ENCODE measurements at regions not wholly inside any gene's neighbourhood (a gene's known extent, or its start where the extent isn't known, plus 50 kb on each side); places are given as distances from the start of the nearest gene placed in this dataset.

DNA sequence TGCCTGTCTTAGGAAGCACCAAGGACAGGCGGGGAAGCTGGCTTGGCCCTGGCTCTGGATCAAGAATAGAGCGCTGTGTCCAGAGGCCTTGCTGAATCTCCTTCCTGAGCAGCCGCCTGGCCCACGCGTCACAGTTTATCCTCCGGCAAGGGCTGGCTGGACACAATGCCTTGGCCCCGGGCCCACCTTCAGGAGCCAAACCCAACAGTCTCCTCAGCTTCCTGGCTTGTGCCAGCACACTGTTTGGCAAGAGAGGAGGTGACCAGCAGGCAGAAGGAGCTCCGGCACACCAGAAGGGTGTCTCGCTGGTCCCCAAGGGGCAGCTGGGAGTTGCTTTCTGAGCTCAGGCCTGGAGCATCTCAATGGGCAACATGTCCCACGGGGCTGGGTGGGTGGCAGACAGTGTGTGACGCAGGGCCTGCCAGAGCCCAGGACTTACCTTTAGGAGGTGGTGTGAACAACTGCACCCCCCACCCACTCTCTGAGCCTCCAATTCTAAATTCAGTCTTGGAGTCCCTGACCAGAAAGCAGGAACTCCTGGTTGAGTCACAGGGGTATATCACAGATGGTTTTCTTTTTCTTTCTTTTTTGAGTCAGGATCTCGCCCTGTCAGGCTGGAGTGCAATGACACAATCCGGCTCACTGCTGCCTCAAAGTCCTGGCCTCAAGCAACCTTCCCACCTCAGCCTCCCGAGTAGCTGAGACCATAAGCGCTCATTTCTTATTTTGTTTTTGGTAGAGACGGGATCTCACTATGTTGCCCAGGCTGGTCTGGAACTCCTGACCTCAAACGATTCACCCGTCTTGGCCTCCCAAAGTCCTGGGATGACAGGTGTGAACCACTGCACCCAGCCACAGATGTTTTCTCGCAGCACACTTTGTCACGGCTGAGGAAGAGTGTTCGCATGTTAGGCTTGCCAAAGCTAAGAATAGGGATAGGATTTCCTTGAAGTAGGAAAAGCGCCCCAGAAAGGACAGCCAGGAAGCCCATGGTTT, 361.2 kb downstream of the BCOR start:
- DNase-seq (ENCODE audit: low spot score) = no peak

DNA sequence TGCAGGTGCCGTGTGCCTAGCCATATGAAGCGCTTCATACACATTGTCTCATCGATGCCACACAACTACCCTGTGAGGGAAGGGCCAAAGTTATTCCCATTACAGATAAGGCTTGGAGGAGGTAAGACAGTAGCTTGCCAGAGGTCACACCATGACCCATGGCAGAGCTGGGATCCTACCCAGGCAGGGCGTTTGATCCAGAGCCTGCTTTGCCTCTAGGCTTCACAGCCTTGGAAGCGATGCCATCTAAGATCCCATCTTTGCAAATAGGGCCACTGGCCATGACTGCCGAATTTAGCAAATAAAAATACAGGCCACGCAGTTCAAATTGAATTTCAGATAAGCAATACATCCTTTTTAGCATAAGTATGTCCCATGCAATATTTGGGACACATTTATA, 358.2 kb downstream of the BCOR start:
- DNase-seq (ENCODE audit: low spot score) = no peak

DNA sequence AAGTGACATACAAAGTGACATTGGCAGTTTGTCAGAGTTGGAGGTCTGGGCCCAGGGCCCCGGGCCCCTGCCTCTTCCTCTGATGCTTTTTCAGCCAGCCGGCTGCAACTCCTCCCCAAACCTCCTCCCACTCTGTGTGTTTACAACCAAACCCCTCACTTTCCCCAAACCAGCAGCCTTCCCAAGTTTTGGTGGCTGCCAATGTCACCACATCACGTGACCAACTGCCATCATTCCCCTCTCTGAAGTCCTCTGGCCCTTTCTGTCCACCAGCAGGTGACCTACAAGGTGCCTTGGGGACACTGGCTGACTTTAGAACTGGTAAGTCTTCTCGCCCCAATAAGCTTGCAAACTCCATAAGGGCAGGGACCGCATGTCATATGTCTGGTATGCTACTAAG, 357.7 kb downstream of the BCOR start:
- DNase-seq (ENCODE audit: low spot score) = no peak

DNA sequence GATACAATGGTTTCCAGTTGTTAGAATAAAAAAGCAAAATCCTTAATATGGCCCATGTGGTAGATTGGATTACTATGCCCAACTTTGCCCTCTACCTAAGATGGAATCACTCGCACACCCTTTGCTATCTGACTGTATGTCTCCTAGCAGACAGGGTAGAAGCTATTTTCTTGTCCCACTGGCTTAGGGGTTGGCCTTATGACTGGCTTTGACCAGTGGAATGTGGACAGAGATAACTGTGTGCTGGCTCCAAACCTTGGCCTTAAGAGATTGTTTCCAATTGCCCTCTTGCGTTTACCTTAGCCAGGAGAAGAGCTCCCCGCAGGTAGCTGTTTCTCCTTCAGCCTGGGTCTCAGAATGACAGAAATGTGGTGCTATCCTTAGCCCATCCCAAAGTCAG, 355.9 kb downstream of the BCOR start:
- no peak for DNase-seq (ENCODE audit: low spot score)

DNA sequence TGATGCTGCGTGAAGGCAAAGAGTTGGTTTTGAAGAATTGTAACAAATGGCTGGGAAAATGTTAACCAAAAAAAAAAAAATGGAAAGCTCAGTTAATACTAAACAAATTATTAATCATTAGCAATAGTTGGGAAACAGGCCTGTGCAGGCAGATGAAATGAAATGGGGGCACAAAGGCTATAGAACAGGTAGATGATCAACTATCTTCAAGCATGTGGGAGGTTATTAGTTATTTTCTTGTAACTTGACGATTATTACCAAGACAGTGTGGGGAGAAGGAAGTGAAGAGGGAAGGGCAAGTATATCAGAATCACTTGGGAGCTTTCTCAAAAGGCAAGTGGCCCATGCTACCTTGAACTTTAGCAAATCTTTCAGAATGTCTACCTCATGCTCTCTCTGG, 351.9 kb downstream of the BCOR start:
- no peak for DNase-seq (ENCODE audit: low spot score)

DNA sequence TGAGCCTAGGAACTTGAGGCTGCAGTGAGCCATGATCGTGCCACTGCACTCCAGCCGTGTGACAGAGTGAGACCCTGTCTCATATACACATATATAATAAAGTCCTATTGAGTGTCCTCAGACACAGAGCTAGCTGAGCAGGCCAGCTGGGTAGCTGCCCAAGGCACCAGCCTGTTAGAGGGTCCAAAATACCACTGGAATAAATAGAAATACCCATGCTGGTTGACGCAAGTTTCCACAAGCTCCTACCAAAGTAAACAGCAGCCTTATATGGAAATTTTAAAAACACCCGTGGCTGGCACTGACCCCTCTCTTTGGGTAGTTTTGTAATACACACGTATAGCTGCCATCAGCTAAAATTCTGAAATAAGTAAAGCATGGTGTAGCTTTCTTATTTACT, 348.6 kb downstream of the BCOR start:
- no peak for DNase-seq (ENCODE audit: low spot score)

DNA sequence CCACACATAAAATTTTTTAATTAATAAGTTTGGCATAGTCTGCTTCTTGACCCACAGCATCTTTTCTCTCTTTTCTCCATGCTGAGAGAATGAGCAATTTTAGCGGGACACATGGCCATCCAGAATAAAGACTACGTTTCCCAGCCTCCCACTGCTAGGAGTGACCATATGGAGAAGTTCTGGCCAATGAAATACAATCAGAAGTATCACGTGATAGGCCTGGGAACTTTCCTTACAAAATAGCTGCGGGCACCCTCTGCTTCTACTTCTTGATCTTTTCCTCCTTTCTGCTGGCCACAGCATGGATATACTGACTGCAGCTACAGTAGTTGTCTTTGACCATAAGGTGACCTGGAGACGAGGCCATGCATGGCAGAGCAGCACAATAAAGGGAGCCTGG, 348.0 kb downstream of the BCOR start:
- no peak for DNase-seq (ENCODE audit: low spot score)

DNA sequence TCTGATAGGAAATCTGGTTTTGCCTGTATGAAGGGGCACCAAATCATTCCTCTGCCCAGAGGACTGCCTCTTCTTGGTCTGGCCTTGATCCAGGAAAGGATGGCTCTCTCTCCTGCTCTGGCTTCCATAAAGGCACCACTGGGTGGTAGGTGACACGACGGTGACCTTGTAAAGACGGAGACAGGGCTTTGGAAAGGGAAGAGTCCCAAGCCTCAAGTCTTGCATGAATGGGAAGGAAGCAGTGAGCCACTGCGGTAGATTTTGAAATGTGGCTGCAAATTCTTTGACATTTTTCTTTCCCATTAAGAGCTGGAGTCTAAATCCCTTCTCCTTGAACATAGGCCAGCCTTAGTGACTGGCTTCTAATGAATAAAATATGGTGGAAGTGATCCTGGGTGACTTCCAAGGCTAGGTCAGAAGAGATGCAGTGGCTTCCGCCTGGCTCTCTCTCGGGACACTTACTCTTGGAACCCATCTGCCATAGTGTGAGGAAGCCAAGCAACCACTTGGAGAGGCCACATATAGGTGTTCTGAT, 347.4 kb downstream of the BCOR start:
- DNase-seq (ENCODE audit: low spot score) = no peak

DNA sequence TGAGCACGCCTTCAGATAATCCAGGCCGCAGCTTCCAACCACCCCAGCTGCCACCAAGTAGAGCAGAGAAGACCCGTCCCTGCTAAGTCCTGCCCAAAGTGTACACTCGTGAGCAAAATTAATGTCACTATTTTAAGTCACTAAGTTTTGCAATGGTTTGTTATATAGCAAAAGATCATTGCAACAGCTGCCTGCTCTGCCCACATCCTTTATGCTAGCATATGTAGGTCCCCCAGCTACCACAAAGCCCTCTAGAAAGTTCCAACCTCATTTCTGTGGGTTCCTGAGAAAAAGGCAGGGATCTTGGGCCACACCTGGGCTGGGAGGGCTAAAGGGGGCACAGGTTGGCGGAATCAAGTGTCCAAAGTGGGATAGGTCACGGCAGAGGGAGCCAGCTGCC, 346.9 kb downstream of the BCOR start:
- no peak for DNase-seq (ENCODE audit: low spot score)

DNA sequence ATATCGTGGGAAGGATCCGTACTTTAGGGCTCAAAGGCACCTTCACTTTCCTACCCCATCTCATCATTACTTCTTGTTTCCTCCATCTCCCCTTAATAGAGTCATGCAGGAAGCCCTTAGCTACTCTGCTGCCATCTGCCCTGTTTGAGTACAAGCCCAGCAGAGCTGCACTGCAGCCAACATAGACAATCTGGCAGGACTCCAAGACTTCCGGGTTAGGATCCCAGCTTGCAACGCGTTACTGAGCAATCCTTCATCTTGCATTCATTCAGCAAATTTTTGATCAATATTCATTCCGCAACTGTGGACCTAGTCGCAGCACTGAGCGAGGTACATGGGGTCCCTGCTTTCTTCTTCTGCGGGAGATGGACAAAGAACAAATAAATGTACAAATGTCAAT, 344.9 kb downstream of the BCOR start:
- DNase-seq (ENCODE audit: low spot score) = peak; percentile 15

DNA sequence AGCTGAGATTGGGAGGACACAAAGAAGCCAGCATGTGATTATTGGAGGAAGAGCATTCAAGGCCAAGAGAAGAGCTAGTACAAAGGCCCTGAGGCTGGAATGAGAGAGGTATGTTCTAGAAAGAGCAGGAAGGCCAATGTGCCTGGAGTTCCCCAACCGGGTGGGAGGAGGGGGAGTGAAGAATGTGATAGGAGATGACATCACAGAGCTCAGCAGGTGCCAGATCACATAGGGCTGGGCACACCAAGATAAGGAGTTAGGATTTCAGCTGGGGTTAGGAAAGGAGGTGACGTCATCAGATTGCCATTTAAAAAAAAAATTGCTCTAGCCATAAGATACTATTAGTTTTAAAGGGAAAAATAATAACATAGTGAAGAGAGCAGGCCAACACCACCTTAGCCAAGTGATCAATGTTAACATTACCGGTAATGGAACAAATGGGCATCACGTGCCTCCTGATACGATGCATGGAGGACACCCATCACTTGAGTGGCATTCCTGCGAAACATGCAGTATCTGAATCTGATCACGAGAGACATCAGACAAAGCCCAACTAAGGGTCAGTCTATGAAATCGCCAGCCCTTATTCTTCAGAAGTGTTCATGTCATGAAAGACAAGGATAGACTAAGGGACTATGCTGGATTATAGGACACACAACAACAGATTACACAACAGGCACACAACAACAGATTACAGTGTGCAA, 344.3 kb downstream of the BCOR start:
- peak; percentile 35 for DNase-seq (ENCODE audit: low spot score)

DNA sequence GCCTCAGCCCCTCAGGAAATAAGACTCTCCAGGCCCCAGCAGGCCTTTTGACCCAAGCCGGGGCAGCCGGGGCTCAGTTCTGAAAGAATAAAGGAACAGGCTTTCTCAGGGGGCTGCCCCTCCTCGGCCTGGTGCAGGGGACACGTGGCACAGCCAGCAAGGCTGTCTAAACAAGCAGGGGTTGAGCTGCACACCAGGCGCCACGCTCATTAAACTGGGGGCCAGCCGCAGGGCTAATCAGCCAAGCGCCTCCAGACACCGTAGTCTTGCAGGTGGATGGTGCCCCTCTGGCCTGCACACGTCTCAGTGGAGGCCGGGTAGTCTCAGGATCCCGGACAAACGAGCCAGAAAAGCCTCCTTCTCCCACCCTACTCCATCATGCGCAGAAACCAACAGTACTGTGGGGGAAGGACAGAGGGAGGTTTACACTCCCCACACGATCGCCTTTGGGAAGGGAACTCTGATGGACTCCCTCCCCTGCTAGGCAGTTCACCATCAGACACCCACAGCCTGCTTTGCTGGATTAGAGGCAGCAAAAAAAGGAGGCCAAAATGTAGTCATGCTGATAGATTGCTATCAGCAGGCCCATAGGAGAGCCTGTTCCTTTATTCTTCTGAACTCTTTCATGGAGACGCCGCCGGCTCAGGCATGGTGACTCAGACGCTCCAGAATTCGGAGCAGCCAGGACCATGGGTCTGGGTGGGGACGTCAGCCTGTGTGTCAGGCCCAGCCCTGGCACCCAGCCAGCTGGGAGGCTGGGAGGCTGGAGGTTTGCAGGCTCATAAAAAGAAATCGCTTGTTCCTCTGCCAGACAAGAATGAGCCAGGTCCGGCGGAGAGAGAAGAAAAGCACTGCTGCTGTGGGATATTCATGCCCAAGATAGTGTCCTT, 342.4 kb downstream of the BCOR start:
- peak; percentile 86 for DNase-seq (ENCODE audit: low spot score)

DNA sequence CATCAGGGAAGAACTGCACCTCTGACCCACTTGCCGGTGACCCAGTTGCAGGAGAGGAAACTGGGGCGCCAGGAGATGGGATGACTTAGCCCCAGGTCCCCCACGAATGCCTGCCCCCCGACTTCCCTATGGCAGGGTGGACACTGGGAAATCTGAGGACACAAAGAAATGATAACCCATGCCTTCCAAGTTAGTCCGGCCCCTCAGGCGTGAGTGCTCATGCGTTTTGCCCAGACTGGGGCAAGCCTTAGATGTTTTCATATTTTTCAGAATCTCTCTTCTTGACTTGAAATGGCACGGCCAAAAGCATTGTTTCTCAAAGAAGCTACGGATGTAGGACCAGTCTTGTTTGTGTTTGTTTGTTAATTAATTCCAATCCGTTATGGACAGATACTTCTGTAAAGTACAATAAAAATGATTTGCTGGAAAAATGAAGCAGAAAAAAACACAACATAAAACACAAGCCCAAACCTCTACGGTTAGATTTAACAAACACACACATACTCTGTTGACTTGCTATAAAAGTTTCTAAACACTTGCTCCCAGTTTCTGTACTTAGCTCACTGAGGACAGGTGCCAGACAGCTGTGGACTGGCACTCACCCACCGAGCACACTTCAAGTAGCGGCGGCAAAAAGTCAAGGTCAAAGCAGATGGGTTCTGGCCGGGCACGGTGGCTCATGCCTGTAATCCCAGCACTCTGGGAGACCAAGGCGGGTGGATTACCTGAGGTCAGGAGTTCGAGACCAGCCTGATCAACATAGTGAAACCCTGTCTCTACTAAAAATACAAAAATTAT, 341.5 kb downstream of the BCOR start:
- no peak for DNase-seq (ENCODE audit: low spot score)

DNA sequence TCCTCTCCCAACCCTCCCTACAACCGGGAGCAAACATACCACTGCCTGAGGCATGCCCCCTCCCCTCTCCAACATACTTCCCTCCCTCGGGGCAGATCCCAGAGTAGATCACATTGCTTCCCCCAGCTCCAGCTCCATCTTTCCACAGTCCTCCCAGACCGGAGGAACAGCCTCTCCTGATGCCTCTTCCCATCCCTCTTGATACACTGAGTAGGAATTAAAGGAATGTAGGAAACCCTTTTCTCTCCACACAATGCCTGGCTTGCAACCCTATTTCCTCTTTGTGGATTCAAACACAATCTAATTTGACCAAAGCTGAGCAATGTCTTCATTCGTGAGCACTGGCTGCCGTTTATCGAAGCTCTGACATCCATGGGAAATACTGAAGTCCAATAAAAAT, 339.8 kb downstream of the BCOR start:
- DNase-seq (ENCODE audit: low spot score) = no peak

DNA sequence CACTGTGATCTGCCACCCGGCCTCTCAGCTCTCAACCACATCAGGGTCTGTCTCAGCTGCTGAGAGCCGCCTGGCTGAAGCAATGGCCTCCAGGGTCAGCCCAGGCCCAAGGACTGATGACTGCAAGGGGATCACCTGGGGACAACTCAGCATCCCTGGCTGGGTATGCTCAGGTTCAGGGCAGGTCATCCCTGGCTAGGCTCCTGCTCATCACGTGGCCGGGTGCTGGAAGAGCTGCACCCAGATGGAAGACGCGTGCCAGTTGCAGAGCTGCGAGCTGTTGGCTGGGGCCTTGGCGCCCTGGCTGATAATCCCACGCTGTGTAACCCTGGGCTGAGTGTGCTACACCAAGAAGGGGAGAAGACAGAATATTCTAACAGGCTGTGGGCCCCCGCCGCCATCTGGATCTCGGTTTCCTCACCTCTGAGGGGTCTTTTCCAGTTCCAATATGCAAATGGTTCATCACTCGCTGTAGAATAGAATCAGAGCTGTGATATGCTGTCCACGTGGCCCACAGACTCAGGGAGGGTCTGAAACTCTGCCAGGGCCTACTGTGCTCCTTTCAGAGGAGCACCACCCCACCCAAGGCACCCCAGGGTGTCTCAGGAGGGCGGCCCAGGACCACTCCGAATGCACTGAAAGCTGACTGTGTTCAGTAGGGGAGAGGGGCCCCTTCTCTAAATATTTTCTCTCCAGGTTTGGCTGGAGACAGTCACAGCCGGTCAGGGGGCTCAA, 338.8 kb downstream of the BCOR start:
- DNase-seq (ENCODE audit: low spot score) = no peak

DNA sequence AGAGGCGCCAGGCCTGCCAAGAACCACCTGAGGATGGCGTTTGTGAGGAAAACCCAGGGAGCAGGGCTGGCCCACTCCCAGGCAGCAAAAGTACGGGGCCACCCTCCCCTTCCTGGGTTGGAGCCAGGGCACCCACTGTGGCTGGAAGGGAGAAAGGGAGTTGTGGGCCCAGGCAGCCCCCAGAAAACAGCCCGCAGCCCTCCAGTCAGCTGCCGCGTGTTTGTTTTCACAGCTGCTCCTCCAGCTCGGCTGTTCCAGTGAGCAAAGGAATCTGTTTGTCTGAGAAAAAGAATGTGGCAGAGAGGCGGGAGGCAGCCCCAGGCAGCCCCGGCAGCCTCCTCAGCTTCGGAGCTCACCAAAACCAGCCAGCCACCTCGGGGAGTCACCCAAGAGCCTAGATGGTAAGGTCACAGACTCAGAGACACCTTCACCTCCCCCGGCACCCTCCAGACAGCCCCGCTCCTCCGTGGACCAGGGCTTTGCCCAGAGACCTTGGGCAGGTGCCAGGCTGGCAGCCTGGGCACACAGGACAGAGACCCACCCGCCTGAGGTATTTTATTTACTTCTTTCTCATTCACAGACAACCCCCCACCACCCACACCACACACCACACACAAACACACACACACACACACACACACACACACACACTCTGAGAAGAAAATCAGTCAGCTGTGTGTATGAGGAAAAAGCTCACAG, 338.1 kb downstream of the BCOR start:
- DNase-seq (ENCODE audit: low spot score) = peak; percentile 7

DNA sequence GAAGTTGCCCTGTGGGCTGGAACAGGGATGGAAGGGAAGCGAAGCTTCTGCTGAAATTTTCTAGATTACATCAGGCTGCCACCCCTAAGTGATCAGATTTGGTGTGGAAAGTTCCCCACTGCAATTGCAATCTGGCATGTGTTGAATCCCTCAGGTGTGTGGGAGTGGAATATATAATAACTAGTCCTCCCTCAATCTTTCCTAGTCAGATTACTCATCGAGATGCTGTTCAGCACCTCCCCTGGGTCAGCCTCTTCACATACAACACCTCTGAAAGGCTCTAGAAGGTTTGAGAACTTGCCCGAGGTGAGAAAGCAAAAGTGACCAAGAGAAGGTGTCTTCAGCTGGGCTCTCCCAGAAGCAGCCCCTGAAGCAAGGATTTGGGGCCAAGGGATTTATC, 336.8 kb downstream of the BCOR start:
- DNase-seq (ENCODE audit: low spot score) = no peak

DNA sequence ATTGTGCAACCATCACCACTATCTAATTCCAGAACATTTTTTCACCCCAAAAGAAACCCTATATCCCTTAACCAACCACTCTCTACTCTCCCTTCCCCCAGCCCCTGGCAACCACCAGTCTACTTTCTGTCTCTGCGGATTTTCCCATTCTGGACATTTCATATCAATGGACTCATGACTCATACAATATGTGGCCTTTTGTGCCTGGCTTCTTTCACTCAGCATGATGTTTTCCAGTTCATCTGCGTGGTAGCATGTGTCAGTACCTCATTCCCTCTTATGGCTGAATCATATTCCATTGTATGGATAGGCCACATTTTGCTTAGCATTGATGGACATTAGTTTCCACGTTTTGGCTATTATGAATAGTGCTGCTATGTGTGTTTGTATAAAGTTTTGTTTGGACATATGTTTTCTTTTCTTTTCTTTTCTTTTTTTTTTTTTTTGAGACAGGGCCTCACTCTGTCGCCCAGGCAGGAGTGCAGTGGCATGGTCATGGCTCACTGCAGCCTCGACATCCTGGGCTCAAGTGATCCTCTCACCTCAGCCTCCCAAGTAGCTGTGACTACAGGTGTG, 335.4 kb downstream of the BCOR start:
- DNase-seq (ENCODE audit: low spot score) = no peak

DNA sequence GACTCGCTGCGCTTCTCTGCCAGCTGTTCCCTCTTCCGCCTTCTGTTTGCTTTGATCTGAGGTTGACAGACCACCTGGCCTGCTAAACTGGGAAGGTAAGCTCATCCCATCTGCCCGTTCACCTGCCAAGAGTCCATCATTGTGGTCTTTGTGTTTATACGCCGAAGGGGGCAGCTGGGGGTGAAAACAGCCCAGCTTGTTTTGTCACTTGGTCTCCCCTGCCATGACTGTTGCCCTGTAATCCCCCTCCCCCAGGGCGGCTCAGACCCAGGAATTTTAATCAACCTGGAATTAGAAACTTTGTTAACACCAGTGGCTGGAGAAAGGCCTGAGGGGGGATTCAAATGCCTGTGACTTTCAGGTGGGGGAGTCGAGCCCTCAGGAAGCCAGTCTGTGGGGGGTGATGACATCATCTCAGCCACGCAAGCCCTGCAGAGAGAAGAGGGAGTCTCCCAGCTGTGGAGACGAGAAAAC, 333.3 kb downstream of the BCOR start:
- no peak for DNase-seq (ENCODE audit: low spot score)
